Prostate gland (tissue), 2 donors: ENCODE measurements at regions not wholly inside any gene's neighbourhood (a gene's known extent, or its start where the extent isn't known, plus 50 kb on each side); places are given as distances from the start of the nearest gene placed in this dataset.
"Not testable (repeated sequence)": the region's sequence is repeated elsewhere in the genome, so short reads cannot be mapped to it uniquely, and the experiment has no call there.

Experiments used
- DNase-seq: peaks from one replicate; pipeline ENCODE4 v3.0.0-alpha.2; 2019; ENCODE audit warnings: low spot score
- H3K27ac ChIP-seq, 2 donors: fragments of 200-600 bp; sonication (generic); 2 replicates each; pipeline ENCODE4 v1.5.1; 2017 to 2019
- H3K27me3 ChIP-seq: fragments of 200-600 bp; sonication (generic); replicated peaks from 2 replicates; pipeline ENCODE4 v1.5.1; 2019; ENCODE audit not compliant: insufficient read depth
- H3K36me3 ChIP-seq, 2 donors: fragments of 200-600 bp; sonication (generic); 1 replicate in 1 of 2; 2 replicates in 1 of 2; pipeline versions ENCODE4 v1.5.1 to v1.8.1; 2017 to 2019
- H3K4me1 ChIP-seq: fragments of 200-600 bp; sonication (generic); replicated peaks from 2 replicates; pipeline ENCODE4 v1.5.1; 2019
- H3K4me3 ChIP-seq, 2 donors: fragments of 200-600 bp; sonication (generic); 2 replicates each; pipeline ENCODE4 v1.5.1; 2017 to 2019
- H3K9me3 ChIP-seq: fragments of 200-600 bp; sonication (generic); 2 replicates; pipeline ENCODE4 v1.5.1; 2017
- POLR2A ChIP-seq: fragments of 450-650 bp; IDR thresholded peaks from one replicate; pipeline ENCODE4 v1.6.1; 2016; ENCODE audit warnings: antibody characterized with exemption, mild to moderate bottlenecking
- POLR2AphosphoS5 ChIP-seq: sonication (generic); formaldehyde crosslinking; IDR thresholded peaks from one replicate; pipeline ENCODE4 v1.6.1; 2017; ENCODE audit warnings: antibody characterized with exemption
- WGBS: methylation state at CpG from one replicate; pipeline ENCODE4 v1.1.5; 2018; 5-methylcytosine and 5-hydroxymethylcytosine counted together
- intact Hi-C: fragments of 100-400 bp; cut with DNase I; formaldehyde crosslinking; loops from one replicate; pipeline ENCODE4 v1.14.2; 2022
- TF ChIP-seq, protein P1 (sequence below), 4 experiments: fragments of 200-600 bp in 2 of 4; fragments of 450-650 bp in 2 of 4; sonication (generic) in 2 of 4; IDR thresholded peaks; 1 replicate in 3 of 4; 2 replicates in 1 of 4; pipeline ENCODE4 v1.5.1; 2016 to 2019; ENCODE audit warnings: antibody characterized with exemption in 4 of 4, mild to moderate bottlenecking in 2 of 4, moderate library complexity in 2 of 4

GRCh38 chr6:170145272-170145592, 145.6 kb downstream of the DLL1 start:
- TF ChIP-seq POLR2AphosphoS5 (no peak), POLR2A (no peak)
- TF ChIP-seq, protein P1, sequence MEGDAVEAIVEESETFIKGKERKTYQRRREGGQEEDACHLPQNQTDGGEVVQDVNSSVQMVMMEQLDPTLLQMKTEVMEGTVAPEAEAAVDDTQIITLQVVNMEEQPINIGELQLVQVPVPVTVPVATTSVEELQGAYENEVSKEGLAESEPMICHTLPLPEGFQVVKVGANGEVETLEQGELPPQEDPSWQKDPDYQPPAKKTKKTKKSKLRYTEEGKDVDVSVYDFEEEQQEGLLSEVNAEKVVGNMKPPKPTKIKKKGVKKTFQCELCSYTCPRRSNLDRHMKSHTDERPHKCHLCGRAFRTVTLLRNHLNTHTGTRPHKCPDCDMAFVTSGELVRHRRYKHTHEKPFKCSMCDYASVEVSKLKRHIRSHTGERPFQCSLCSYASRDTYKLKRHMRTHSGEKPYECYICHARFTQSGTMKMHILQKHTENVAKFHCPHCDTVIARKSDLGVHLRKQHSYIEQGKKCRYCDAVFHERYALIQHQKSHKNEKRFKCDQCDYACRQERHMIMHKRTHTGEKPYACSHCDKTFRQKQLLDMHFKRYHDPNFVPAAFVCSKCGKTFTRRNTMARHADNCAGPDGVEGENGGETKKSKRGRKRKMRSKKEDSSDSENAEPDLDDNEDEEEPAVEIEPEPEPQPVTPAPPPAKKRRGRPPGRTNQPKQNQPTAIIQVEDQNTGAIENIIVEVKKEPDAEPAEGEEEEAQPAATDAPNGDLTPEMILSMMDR (IDR thresholded peaks at IDR 0.05), result no peak
- Histone ChIP-seq H3K4me3 (no peak overlapping the region), H3K9me3 (no peaks in the 10 kb centered on the region), H3K4me1 (no peaks in the 10 kb centered on the region), H3K27ac (no peak overlapping the region), H3K36me3 (no peaks in the 10 kb centered on the region), H3K27me3 (no peaks in the 10 kb centered on the region)
- 82% methylated on average over 3 of the region's 3 CpGs for WGBS
- no peak for DNase-seq
- intact Hi-C loops, result no loop called here

DNA sequence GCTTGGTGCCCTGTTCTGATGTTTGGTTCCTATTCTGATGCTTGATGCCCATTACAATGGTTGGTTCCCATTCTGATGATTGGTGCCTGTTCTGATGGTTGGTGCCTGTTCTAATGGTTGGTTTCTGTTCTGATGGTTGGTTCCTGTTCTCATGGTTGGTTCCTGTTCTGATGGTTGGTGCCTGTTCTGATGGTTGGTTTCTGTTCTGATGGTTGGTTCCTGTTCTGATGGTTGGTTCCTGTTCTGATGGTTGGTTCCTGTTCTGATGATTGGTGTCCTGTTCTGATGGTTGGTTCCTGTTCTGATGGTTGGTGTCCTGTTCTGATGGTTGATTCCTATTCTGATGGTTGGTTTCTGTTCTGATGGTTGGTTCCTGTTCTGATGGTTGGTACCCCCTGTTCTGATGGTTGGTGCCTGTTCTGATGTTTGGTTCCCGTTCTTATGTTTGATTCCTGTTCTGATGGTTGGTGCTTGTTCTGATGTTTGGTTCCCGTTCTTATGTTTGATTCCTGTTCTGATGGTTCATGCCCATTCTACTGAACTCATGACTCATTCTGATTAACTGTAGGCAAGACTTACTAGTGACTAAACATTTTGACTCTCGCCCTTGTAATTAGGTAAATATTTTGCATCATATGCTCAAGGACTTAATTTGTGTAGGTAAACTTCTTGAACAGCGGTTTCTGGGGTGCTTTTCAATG, 146.2 kb downstream of the DLL1 start:
- no peak for TF ChIP-seq POLR2AphosphoS5
- TF ChIP-seq POLR2A, result no peak
- TF ChIP-seq, protein P1 (IDR thresholded peaks at IDR 0.05), result no peak
- no peaks in the 10 kb centered on the region for H3K9me3 ChIP-seq
- intact Hi-C loops, result no loop called here
- H3K27me3 ChIP-seq, result no peaks in the 10 kb centered on the region
- no peaks in the 10 kb centered on the region for H3K36me3 ChIP-seq
- no peak for DNase-seq
- no peak overlapping the region for H3K4me3 ChIP-seq
- H3K4me1 ChIP-seq, result no peaks in the 10 kb centered on the region
- H3K27ac ChIP-seq, result no peak overlapping the region
- WGBS, result 60% methylated on average over 4 of the region's 4 CpGs

DNA sequence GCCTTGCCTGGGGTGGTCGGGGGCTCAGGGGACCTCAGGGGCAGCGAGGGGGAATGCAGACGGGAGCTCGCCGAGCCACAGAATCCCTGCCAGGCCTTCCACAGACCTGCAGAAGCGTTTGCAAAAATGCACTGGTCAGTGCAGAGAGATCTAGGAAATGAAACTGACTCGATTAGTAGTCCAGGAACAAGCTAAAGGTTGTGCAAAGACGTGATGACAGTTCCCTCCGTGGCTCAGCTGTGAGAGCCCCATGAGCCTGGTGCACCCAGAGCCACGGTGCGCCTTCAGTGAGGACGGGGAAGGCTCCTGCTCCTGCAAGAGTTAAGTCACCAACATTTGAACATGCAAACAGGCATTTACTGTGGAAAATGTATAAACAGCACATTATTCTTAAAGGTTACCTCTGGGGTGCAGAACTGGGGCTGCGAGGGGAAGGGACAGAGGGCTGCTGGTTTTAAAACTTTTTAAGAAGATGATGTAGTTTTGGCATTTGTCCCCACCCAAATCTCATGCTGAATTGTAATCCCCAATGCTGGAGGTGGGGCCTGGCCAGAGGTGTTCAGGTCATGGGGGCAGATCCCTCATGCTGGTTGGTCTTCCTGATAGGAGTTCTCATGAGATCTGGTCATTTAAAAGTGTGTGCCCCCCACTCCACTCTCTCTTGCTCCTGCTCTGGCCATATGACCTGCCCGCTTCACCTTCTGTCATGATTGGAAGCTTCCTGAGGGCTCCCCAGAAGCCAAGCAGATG, 147.3 kb downstream of the DLL1 start:
- WGBS, result 62% methylated on average over 14 of the region's 14 CpGs
- no peak overlapping the region for H3K27ac ChIP-seq
- H3K36me3 ChIP-seq, result no peaks in the 10 kb centered on the region
- no peak overlapping the region for H3K4me3 ChIP-seq
- intact Hi-C loops, result no loop called here
- DNase-seq, result no peak
- TF ChIP-seq POLR2AphosphoS5, result no peak
- TF ChIP-seq, protein P1 (IDR thresholded peaks at IDR 0.05), result no peak
- TF ChIP-seq POLR2A, result no peak
- H3K9me3 ChIP-seq, result no peaks in the 10 kb centered on the region
- H3K4me1 ChIP-seq, result no peaks in the 10 kb centered on the region
- H3K27me3 ChIP-seq, result no peaks in the 10 kb centered on the region

DNA sequence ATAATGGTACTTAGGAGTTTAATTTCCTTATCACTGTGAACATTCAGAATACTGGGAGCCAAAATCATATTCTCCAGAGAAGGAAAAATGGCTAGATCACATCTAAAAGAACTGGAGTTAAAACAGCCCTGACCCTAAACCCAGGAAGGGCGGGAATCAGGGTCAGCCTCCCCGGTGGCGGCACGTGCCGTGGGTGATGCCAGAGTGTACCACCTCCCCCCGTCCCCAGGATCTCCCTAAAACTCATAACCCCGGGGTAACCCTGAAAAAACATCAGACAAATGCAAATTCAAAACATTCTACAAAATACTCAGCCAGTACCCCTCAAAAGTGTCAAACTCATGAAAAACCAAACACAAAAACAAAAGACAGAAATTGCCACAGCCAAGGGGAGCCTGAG, 148.3 kb downstream of the DLL1 start:
- intact Hi-C loops, result no loop called here
- H3K4me1 ChIP-seq, result no peaks in the 10 kb centered on the region
- H3K4me3 ChIP-seq, result no peak overlapping the region
- H3K9me3 ChIP-seq, result no peaks in the 10 kb centered on the region
- H3K27me3 ChIP-seq, result no peaks in the 10 kb centered on the region
- DNase-seq, result no peak
- WGBS, result 88% methylated on average over 7 of the region's 7 CpGs
- TF ChIP-seq, protein P1 (IDR thresholded peaks at IDR 0.05), result no peak
- TF ChIP-seq POLR2AphosphoS5 (no peak), POLR2A (no peak)
- no peaks in the 10 kb centered on the region for H3K36me3 ChIP-seq
- H3K27ac ChIP-seq, result no peak overlapping the region

DNA sequence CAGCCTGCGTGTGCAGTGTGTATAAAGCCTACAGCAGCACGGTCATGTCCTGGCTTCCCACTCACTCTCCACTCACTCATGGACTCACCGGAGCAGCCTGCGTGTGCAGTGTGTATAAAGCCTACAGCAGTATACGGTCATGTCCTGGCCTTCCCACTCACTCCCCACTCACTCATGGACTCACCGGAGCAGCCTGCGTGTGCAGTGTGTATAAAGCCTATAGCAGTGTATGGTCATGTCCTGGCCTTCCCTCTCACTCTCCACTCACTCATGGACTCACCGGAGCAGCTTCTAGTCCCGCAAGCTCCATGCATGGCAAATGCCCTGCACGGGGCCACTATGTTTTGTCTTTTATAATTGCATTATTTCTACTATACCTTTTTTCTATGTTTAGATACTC, 149.8 kb downstream of the DLL1 start:
- H3K4me3 ChIP-seq, H3K9me3 ChIP-seq, H3K4me1 ChIP-seq, intact Hi-C loops, DNase-seq, H3K36me3 ChIP-seq, H3K27me3 ChIP-seq, H3K27ac ChIP-seq: not testable (repeated sequence)
- 87% methylated on average over 10 of the region's 10 CpGs for WGBS
